Colonic mucosa (tissue), 4 donors: ENCODE measurements at regions not wholly inside any gene's neighbourhood (a gene's known extent, or its start where the extent isn't known, plus 50 kb on each side); places are given as distances from the start of the nearest gene placed in this dataset.

ENCODE experiments used
- DNase-seq: peaks from one replicate; pipeline ENCODE4 v3.0.0-alpha.2; 2020
- H3K27ac ChIP-seq: fragments of 200-600 bp; one replicate; pipeline ENCODE4 v1.8.0; 2021
- H3K27me3 ChIP-seq: fragments of 200-600 bp; one replicate; pipeline ENCODE4 v1.8.0; 2021
- H3K36me3 ChIP-seq: fragments of 200-600 bp; one replicate; pipeline ENCODE4 v1.8.0; 2021
- H3K4me1 ChIP-seq: fragments of 200-600 bp; one replicate; pipeline ENCODE4 v1.8.0; 2021; ENCODE audit warnings: mild to moderate bottlenecking
- H3K4me3 ChIP-seq: fragments of 200-600 bp; one replicate; pipeline ENCODE4 v1.8.0; 2021
- H3K9ac ChIP-seq, 2 donors: one replicate each; pipeline ENCODE4 v1.7.0; 2013; ENCODE audit warnings: control low read depth in 2 of 2, low read depth in 2 of 2, low read length in 2 of 2
- H3K9me3 ChIP-seq: fragments of 200-600 bp; one replicate; pipeline ENCODE4 v1.8.0; 2021
- intact Hi-C: fragments of 100-400 bp; cut with DNase I; formaldehyde crosslinking; loops from one replicate; pipeline ENCODE4 v1.14.1; 2022
- TF ChIP-seq, protein P1 (sequence below): fragments of 200-600 bp; IDR thresholded peaks from one replicate; pipeline ENCODE4 v1.8.0; 2022; ENCODE audit warnings: antibody characterized with exemption, mild to moderate bottlenecking
- donor health status: healthy.
- donor health status: DM: no; HTN: no; CAD: no.
- donor health status: DM: no; HTN: no; CAD: no.

- intact Hi-C loops, result no loop called here
- Histone ChIP-seq H3K4me1 (no peaks in the 10 kb centered on the region), H3K36me3 (no peaks in the 10 kb centered on the region), H3K27me3 (no peaks in the 10 kb centered on the region), H3K9ac (no peak overlapping the region), H3K4me3 (no peak overlapping the region), H3K27ac (no peak overlapping the region), H3K9me3 (no peaks in the 10 kb centered on the region)
- DNase-seq, result no peak
- TF ChIP-seq, protein P1, sequence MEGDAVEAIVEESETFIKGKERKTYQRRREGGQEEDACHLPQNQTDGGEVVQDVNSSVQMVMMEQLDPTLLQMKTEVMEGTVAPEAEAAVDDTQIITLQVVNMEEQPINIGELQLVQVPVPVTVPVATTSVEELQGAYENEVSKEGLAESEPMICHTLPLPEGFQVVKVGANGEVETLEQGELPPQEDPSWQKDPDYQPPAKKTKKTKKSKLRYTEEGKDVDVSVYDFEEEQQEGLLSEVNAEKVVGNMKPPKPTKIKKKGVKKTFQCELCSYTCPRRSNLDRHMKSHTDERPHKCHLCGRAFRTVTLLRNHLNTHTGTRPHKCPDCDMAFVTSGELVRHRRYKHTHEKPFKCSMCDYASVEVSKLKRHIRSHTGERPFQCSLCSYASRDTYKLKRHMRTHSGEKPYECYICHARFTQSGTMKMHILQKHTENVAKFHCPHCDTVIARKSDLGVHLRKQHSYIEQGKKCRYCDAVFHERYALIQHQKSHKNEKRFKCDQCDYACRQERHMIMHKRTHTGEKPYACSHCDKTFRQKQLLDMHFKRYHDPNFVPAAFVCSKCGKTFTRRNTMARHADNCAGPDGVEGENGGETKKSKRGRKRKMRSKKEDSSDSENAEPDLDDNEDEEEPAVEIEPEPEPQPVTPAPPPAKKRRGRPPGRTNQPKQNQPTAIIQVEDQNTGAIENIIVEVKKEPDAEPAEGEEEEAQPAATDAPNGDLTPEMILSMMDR, result no peak
Observed at GRCh38 chr9:86601697-86602096, 247.5 kb upstream of the TUT7 start.

DNA sequence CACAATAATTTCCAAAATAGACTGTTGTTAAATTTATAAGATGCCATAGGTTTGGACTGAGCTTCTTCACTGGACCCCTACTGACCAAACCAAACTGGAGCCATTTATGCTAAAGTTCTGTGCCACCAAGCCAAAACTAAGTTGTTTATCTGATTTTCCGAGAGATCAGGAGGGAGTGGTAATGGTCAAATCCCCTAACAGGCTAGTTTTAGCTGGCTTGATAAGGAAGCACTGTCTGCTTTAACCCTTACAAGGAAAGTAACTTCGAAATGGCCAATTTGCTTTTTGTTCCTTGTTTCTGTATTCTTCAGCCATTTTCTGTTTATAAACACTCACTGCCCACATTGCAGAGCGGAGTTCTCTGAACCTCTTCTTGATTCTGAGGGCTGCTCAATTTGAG is 246.8 kb upstream of the TUT7 start:
- Histone ChIP-seq H3K4me1 (no peaks in the 10 kb centered on the region), H3K4me3 (no peak overlapping the region), H3K9ac (no peak overlapping the region), H3K9me3 (no peaks in the 10 kb centered on the region), H3K36me3 (no peaks in the 10 kb centered on the region), H3K27ac (no peak overlapping the region), H3K27me3 (no peaks in the 10 kb centered on the region)
- intact Hi-C loops, result no loop called here
- DNase-seq, result no peak
- TF ChIP-seq, protein P1, result no peak

DNA sequence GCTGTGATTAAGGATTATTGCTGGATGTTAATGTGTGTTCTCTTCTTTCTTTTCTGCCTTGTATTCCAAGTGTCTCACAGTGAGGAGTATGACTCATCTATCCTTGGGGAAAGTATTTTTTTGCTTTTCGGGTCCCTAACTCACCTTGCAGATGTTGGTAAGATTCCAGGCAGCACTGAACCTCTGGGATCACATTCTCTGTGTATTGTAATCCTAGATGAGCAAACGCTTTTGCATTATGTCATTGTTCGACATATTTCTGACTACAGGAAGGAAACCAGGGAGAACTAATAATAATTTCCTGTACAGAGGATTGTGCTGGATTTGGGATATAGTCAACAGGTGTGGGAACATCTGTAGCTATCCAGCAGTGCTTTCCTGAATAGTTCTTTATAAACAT is 246.1 kb upstream of the TUT7 start:
- no peak overlapping the region for H3K4me3 ChIP-seq
- no peaks in the 10 kb centered on the region for H3K36me3 ChIP-seq
- H3K9me3 ChIP-seq, result no peaks in the 10 kb centered on the region
- H3K27ac ChIP-seq, result no peak overlapping the region
- no peak for DNase-seq
- intact Hi-C loops, result no loop called here
- no peaks in the 10 kb centered on the region for H3K27me3 ChIP-seq
- no peak overlapping the region for H3K9ac ChIP-seq
- H3K4me1 ChIP-seq, result no peaks in the 10 kb centered on the region
- TF ChIP-seq, protein P1, result no peak

DNA sequence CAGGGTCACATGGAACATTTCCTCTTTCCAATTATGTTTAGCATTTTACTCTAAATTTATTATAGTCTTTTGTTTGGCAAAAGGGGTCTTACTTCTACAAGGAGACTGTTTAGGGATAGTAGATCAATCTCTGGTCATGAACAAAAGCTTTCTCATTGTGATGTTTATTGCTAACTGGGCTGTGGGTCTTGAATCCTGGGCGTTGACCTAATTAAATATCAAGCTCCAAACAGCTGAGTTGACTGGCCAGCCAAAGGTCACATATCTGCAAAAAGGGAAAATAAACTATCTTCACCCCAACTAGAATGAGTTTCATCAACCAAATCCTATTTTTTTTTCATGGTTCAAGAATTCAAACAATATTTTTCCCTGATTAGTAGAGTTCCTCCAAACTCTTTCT is 245.4 kb upstream of the TUT7 start:
- Histone ChIP-seq H3K36me3 (no peaks in the 10 kb centered on the region), H3K27me3 (no peaks in the 10 kb centered on the region), H3K4me3 (no peak overlapping the region), H3K4me1 (no peaks in the 10 kb centered on the region), H3K9ac (no peak overlapping the region), H3K9me3 (no peaks in the 10 kb centered on the region), H3K27ac (no peak overlapping the region)
- no peak for DNase-seq
- intact Hi-C loops, result no loop called here
- TF ChIP-seq, protein P1, result no peak

DNA sequence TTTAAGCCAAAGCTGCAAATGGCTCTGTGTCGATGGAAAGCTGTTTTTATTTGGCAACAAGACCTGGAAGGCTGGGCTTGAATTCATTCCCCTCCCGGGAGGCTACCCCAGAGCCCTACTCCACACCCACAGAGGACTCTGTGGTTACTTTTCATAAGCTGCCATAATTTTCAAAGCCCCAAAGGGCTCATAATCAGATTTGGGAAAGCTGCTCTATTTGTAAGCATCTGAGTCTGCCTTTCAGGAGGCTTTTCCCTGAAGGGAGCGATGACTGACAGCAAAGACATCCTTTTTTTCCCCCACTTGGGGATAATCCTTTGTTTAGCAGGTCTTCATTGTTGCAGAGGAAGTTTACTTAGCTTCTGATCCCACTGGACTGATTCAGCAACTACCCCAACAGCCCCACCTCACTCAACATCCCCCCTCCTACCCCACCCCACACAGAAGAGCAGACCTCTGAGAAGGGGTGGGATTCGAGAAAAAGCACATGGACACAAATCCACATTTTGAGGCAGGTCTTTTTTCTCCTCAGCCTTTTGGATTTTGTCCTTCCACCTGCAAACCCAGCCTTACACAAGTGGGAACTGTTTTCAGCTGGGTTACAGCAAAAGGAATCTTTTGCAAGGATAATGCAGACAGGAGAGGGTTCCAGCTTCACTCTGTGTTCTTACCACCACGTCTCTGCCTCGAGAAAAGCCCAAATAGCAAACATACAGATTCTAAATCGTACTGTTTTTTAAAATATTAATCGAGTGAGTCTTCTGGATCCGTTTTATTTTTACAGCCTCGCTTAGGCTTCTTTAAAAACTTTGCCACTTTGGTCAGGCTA is 244.4 kb upstream of the TUT7 start:
- intact Hi-C loops, result no loop called here
- Histone ChIP-seq H3K36me3 (no peaks in the 10 kb centered on the region), H3K27ac (no peak overlapping the region), H3K27me3 (no peaks in the 10 kb centered on the region), H3K4me3 (no peak overlapping the region), H3K9ac (no peak overlapping the region), H3K4me1 (no peaks in the 10 kb centered on the region), H3K9me3 (no peaks in the 10 kb centered on the region)
- no peak for DNase-seq
- TF ChIP-seq, protein P1, result no peak
